Ishikawa (cell line): ENCODE measurements at regions not wholly inside any gene's neighbourhood (a gene's known extent, or its start where the extent isn't known, plus 50 kb on each side); places are given as distances from the start of the nearest gene placed in this dataset.

Source experiments
- CEBPB ChIP-seq: IDR thresholded peaks from 2 replicates; pipeline ENCODE4 v1.6.1; 2012
- CREB1 ChIP-seq: IDR thresholded peaks from 2 replicates; pipeline ENCODE4 v1.6.1; 2012; ENCODE audit warnings: low read depth
- EGR1 ChIP-seq: IDR thresholded peaks from 2 replicates; pipeline ENCODE4 v1.6.1; 2012
- EP300 ChIP-seq: IDR thresholded peaks from 2 replicates; pipeline ENCODE4 v1.6.1; 2012; ENCODE audit warnings: borderline replicate concordance
- FOXM1 ChIP-seq: IDR thresholded peaks from 2 replicates; pipeline ENCODE4 v1.6.1; 2012; ENCODE audit warnings: low read depth, borderline replicate concordance
- NFIC ChIP-seq: IDR thresholded peaks from 2 replicates; pipeline ENCODE4 v1.6.1; 2012
- RAD21 ChIP-seq: IDR thresholded peaks from 2 replicates; pipeline ENCODE4 v1.6.1; 2012; ENCODE audit warnings: low read depth
- REST ChIP-seq: IDR thresholded peaks from 2 replicates; pipeline ENCODE4 v1.6.1; 2012; ENCODE audit warnings: low read depth, mild to moderate bottlenecking
- TAF1 ChIP-seq: IDR thresholded peaks from 2 replicates; pipeline ENCODE4 v1.6.1; 2012; ENCODE audit warnings: low read depth, mild to moderate bottlenecking
- TCF12 ChIP-seq: IDR thresholded peaks from 2 replicates; pipeline ENCODE4 v1.6.1; 2012; ENCODE audit warnings: low read depth
- TEAD4 ChIP-seq: IDR thresholded peaks from 2 replicates; pipeline ENCODE4 v1.6.1; 2012
- YY1 ChIP-seq: IDR thresholded peaks from 2 replicates; pipeline ENCODE4 v1.6.1; 2012; ENCODE audit warnings: low read depth
- ZBTB7A ChIP-seq: IDR thresholded peaks from 2 replicates; pipeline ENCODE4 v1.6.1; 2012; ENCODE audit warnings: low read depth
- TF ChIP-seq, protein P1 (sequence below): IDR thresholded peaks from 2 replicates; pipeline ENCODE4 v1.6.1; 2012
- TF ChIP-seq, protein P2 (sequence below): IDR thresholded peaks from 2 replicates; pipeline ENCODE4 v1.6.1; 2012

DNA sequence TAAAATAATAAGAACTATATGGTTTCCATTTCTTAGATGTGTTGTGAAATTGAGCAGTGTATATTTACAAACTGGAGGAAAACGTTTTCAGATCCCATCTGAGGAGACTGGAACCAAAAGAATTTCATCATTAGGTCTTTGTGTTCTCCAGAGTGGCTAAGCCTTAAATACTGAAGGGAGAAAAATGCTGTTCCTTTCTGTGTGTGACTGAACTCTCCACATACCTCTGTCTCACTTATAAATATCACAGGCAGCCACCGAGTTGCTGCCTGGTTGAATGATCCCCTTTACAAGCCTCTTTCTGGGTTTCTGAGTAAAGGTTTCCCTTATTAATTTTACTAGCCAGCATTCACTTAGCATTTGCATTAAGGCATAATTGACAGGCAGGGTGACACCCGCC lies 913.9 kb upstream of the NR2F2 start:
- TF ChIP-seq TAF1, result no peak
- no peak for TF ChIP-seq NFIC
- TF ChIP-seq, protein P1, sequence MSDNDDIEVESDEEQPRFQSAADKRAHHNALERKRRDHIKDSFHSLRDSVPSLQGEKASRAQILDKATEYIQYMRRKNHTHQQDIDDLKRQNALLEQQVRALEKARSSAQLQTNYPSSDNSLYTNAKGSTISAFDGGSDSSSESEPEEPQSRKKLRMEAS, result no peak
- no peak for TF ChIP-seq EGR1
- TF ChIP-seq CREB1, result no peak
- TF ChIP-seq EP300, result no peak
- TF ChIP-seq RAD21, result no peak
- TF ChIP-seq ZBTB7A, result no peak
- no peak for TF ChIP-seq CEBPB
- TF ChIP-seq TEAD4, result no peak
- TF ChIP-seq, protein P2, sequence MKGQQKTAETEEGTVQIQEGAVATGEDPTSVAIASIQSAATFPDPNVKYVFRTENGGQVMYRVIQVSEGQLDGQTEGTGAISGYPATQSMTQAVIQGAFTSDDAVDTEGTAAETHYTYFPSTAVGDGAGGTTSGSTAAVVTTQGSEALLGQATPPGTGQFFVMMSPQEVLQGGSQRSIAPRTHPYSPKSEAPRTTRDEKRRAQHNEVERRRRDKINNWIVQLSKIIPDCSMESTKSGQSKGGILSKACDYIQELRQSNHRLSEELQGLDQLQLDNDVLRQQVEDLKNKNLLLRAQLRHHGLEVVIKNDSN, result no peak
- no peak for TF ChIP-seq YY1
- TF ChIP-seq REST, result no peak

GRCh38 chr15:95417761-95418160 lies 912.7 kb upstream of the NR2F2 start:
- TF ChIP-seq YY1, result no peak
- no peak for TF ChIP-seq TCF12
- no peak for TF ChIP-seq TEAD4
- no peak for TF ChIP-seq ZBTB7A
- TF ChIP-seq EP300, result no peak
- no peak for TF ChIP-seq CEBPB
- TF ChIP-seq EGR1, result no peak
- TF ChIP-seq, protein P2, result no peak
- TF ChIP-seq, protein P1, result no peak
- TF ChIP-seq TAF1, result no peak
- no peak for TF ChIP-seq FOXM1
- TF ChIP-seq REST, result no peak
- TF ChIP-seq NFIC, result no peak
- no peak for TF ChIP-seq CREB1
- TF ChIP-seq RAD21, result no peak

- TF ChIP-seq NFIC (no peak), RAD21 (no peak), EP300 (no peak), FOXM1 (no peak), TAF1 (no peak), REST (no peak), ZBTB7A (no peak), TCF12 (no peak), TEAD4 (no peak), CREB1 (no peak), EGR1 (no peak), CEBPB (no peak), YY1 (no peak)
- TF ChIP-seq, protein P2, result no peak
- TF ChIP-seq, protein P1, result no peak
Observed at GRCh38 chr15:95422255-95422654, 908.2 kb upstream of the NR2F2 start.

GRCh38 chr15:95425859-95426258 lies 904.6 kb upstream of the NR2F2 start:
- TF ChIP-seq TEAD4, result no peak
- no peak for TF ChIP-seq TCF12
- TF ChIP-seq, protein P2, result no peak
- no peak for TF ChIP-seq NFIC
- no peak for TF ChIP-seq YY1
- TF ChIP-seq REST, result no peak
- TF ChIP-seq CEBPB, result no peak
- no peak for TF ChIP-seq RAD21
- no peak for TF ChIP-seq FOXM1
- no peak for TF ChIP-seq EGR1
- TF ChIP-seq TAF1, result no peak
- no peak for TF ChIP-seq CREB1
- TF ChIP-seq, protein P1, result no peak
